HG03521 (cell line): ENCODE measurements at regions not wholly inside any gene's neighbourhood (a gene's known extent, or its start where the extent isn't known, plus 50 kb on each side); places are given as distances from the start of the nearest gene placed in this dataset.
"Not testable (repeated sequence)": the region's sequence is repeated elsewhere in the genome, so short reads cannot be mapped to it uniquely, and the experiment has no call there.

Source experiments
- ATAC-seq: cut with Tn5 transposase; IDR thresholded peaks from one replicate; pipeline ENCODE4 v1.9.1; 2021; ENCODE audit warnings: mild to moderate bottlenecking, moderate library complexity; ENCODE audit not compliant: unreplicated experiment

- ATAC-seq: no peak
These were observed 345.3 kb downstream of the NR2F1-AS1 start for GRCh38 chr5:93235761-93236160.

- ATAC-seq: no peak
These were observed 354.8 kb downstream of the NR2F1-AS1 start for GRCh38 chr5:93226202-93226735.

- no peak for ATAC-seq
These were observed 355.3 kb downstream of the NR2F1-AS1 start for GRCh38 chr5:93225748-93226147.

GRCh38 chr5:93224624-93225023 lies 356.4 kb downstream of the NR2F1-AS1 start:
- no peak for ATAC-seq

- no peak for ATAC-seq
These were observed 359.2 kb downstream of the NR2F1-AS1 start for GRCh38 chr5:93221773-93222172.

- ATAC-seq: no peak
These were observed 360.6 kb downstream of the NR2F1-AS1 start for GRCh38 chr5:93220431-93220830.

- ATAC-seq: no peak
These were observed 361.3 kb downstream of the NR2F1-AS1 start for GRCh38 chr5:93219641-93220145.

GRCh38 chr5:93213111-93213794 lies 367.8 kb downstream of the NR2F1-AS1 start:
- ATAC-seq: not testable (repeated sequence)

GRCh38 chr5:93209476-93209875 lies 371.5 kb downstream of the NR2F1-AS1 start:
- ATAC-seq: no peak

GRCh38 chr5:93208141-93208751 lies 372.8 kb downstream of the NR2F1-AS1 start:
- ATAC-seq: no peak

- ATAC-seq: no peak
These were observed 374.8 kb downstream of the NR2F1-AS1 start for GRCh38 chr5:93206203-93206602.

GRCh38 chr5:93201061-93201460 lies 380.0 kb downstream of the NR2F1-AS1 start:
- no peak for ATAC-seq

GRCh38 chr5:93196986-93197385 lies 384.0 kb downstream of the NR2F1-AS1 start:
- no peak for ATAC-seq

GRCh38 chr5:93193431-93194347 lies 387.3 kb downstream of the NR2F1-AS1 start:
- ATAC-seq: no peak

- no peak for ATAC-seq
These were observed 388.3 kb downstream of the NR2F1-AS1 start for GRCh38 chr5:93192683-93193082.

- ATAC-seq: no peak
These were observed 388.9 kb downstream of the NR2F1-AS1 start for GRCh38 chr5:93192087-93192486.

- ATAC-seq: no peak
These were observed 389.8 kb downstream of the NR2F1-AS1 start for GRCh38 chr5:93191035-93191817.

GRCh38 chr5:93189707-93190120 lies 391.3 kb downstream of the NR2F1-AS1 start:
- no peak for ATAC-seq

GRCh38 chr5:93188876-93189485 lies 392.0 kb downstream of the NR2F1-AS1 start:
- ATAC-seq: no peak
